ENCODE measurements at regions not wholly inside any gene's neighbourhood (a gene's known extent, or its start where the extent isn't known, plus 50 kb on each side); places are given as distances from the start of the nearest gene placed in this dataset.
"Not testable (repeated sequence)": the region's sequence is repeated elsewhere in the genome, so short reads cannot be mapped to it uniquely, and the experiment has no call there.

DNA sequence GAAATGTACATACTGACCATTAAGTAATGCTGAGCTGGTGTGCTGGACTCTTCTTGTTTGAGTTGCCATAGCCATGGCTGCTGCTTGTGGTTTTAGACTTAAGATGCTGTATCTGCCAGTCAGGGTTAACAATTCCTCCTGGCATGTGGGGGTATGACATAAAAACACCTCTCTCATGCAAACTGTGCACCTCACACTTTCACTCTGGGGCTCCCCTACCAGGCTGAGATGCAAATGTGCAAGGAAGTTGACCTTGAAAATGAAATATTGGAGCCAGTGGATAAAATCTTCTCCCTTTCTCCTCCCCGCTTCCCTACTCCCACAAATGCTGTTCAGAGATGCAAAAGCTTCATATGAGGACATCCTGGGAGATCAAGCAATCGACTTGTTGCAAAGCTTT, 198.8 kb downstream of the FCRL5 start:
- Histone ChIP-seq H2AFZ (ENCODE audit: low read length) (no peak overlapping the region), H3K79me2 (ENCODE audit: control insufficient read depth, insufficient read depth, low read length) (no peaks in the 10 kb centered on the region), H3K4me3 (replicated peaks in 1 of 4; ENCODE audit: control extremely low read depth in 1 of 4, insufficient read depth in 1 of 4, low read depth in 3 of 4, low read length in 4 of 4) (no peak overlapping the region), H3K4me2 (ENCODE audit: extremely low read depth, insufficient read depth, low read length) (no peak overlapping the region), H3K4me1 (ENCODE audit: control insufficient read depth, extremely low read depth, insufficient read depth, low read length) (no peaks in the 10 kb centered on the region), H4K20me1 (ENCODE audit: control insufficient read depth, extremely low read depth, insufficient read depth, low read length) (no peaks in the 10 kb centered on the region), H3K27ac (ENCODE audit: insufficient read depth, low read length) (no peak overlapping the region), H3K36me3 (ENCODE audit: control insufficient read depth, insufficient read depth, low read length) (no peaks in the 10 kb centered on the region), H3K27me3 (ENCODE audit: control insufficient read depth, insufficient read depth, low read length) (no peaks in the 10 kb centered on the region), H3K9ac (ENCODE audit: insufficient read depth, low read length) (no peak overlapping the region), H3K9me3 (ENCODE audit: control insufficient read depth, insufficient read depth, low read depth, low read length) (no peaks in the 10 kb centered on the region)
- no peak for DNase-seq (ENCODE audit: low read depth in 2 of 2)
- no peak for TF ChIP-seq CTCF (conservative IDR thresholded peaks at IDR 0.05 in 1 of 2, IDR thresholded peaks at IDR 0.05 in 1 of 2; ENCODE audit: low read depth in 1 of 2, low read length in 2 of 2)
- TF ChIP-seq EZH2 (IDR thresholded peaks at IDR 0.05; ENCODE audit: low read length, missing control alignments): no peak

DNA sequence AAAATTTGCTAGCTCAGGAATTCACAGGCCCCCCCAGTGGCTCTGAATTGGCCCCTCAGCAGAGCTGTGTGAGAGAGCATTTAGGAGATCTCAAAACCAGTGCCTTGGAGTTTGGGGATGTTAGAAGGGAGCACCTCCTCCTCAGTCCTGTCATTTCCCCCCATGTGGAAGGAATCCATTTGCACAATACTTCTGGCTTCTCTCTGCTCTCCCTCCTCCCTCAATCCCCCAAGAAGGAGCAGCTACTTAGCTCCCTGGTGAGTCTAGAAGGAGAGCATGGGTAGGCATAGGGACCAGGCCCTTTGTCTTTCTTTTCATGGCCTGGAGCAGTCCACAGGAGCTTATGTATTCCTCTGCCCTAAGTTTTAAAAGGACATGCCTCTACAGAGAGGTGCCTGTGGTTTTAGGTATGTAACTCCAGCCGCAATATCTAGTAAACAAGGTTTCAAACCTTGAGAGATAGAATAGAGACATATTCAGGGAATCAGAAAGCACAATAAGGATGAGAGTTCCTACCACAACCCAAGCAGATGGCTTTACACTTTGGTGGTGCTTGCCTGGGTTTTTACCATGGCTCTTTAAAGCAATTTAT, 199.4 kb downstream of the FCRL5 start:
- H3K79me2 ChIP-seq (ENCODE audit: control insufficient read depth, insufficient read depth, low read length): no peaks in the 10 kb centered on the region
- TF ChIP-seq CTCF (conservative IDR thresholded peaks at IDR 0.05 in 1 of 2, IDR thresholded peaks at IDR 0.05 in 1 of 2; ENCODE audit: low read depth in 1 of 2, low read length in 2 of 2) (no peak), EZH2 (IDR thresholded peaks at IDR 0.05; ENCODE audit: low read length, missing control alignments) (no peak)
- H3K27me3 ChIP-seq (ENCODE audit: control insufficient read depth, insufficient read depth, low read length): no peaks in the 10 kb centered on the region
- no peak overlapping the region for H3K27ac ChIP-seq (ENCODE audit: insufficient read depth, low read length)
- no peaks in the 10 kb centered on the region for H3K9me3 ChIP-seq (ENCODE audit: control insufficient read depth, insufficient read depth, low read depth, low read length)
- no peaks in the 10 kb centered on the region for H3K4me1 ChIP-seq (ENCODE audit: control insufficient read depth, extremely low read depth, insufficient read depth, low read length)
- H3K4me2 ChIP-seq (ENCODE audit: extremely low read depth, insufficient read depth, low read length): no peak overlapping the region
- no peaks in the 10 kb centered on the region for H4K20me1 ChIP-seq (ENCODE audit: control insufficient read depth, extremely low read depth, insufficient read depth, low read length)
- no peak overlapping the region for H2AFZ ChIP-seq (ENCODE audit: low read length)
- H3K9ac ChIP-seq (ENCODE audit: insufficient read depth, low read length): no peak overlapping the region
- no peak overlapping the region for H3K4me3 ChIP-seq (replicated peaks in 1 of 4; ENCODE audit: control extremely low read depth in 1 of 4, insufficient read depth in 1 of 4, low read depth in 3 of 4, low read length in 4 of 4)
- DNase-seq (ENCODE audit: low read depth in 2 of 2): no peak
- H3K36me3 ChIP-seq (ENCODE audit: control insufficient read depth, insufficient read depth, low read length): no peaks in the 10 kb centered on the region

- no peaks in the 10 kb centered on the region for H3K9me3 ChIP-seq (ENCODE audit: control insufficient read depth, insufficient read depth, low read depth, low read length)
- no peak for DNase-seq (ENCODE audit: low read depth in 2 of 2)
- H3K4me3 ChIP-seq (replicated peaks in 1 of 4; ENCODE audit: control extremely low read depth in 1 of 4, insufficient read depth in 1 of 4, low read depth in 3 of 4, low read length in 4 of 4): no peak overlapping the region
- H3K27ac ChIP-seq (ENCODE audit: insufficient read depth, low read length): no peak overlapping the region
- no peaks in the 10 kb centered on the region for H4K20me1 ChIP-seq (ENCODE audit: control insufficient read depth, extremely low read depth, insufficient read depth, low read length)
- H3K4me1 ChIP-seq (ENCODE audit: control insufficient read depth, extremely low read depth, insufficient read depth, low read length): no peaks in the 10 kb centered on the region
- no peak overlapping the region for H3K4me2 ChIP-seq (ENCODE audit: extremely low read depth, insufficient read depth, low read length)
- H2AFZ ChIP-seq (ENCODE audit: low read length): no peak overlapping the region
- H3K36me3 ChIP-seq (ENCODE audit: control insufficient read depth, insufficient read depth, low read length): no peaks in the 10 kb centered on the region
- H3K79me2 ChIP-seq (ENCODE audit: control insufficient read depth, insufficient read depth, low read length): no peaks in the 10 kb centered on the region
- TF ChIP-seq CTCF (conservative IDR thresholded peaks at IDR 0.05 in 1 of 2, IDR thresholded peaks at IDR 0.05 in 1 of 2; ENCODE audit: low read depth in 1 of 2, low read length in 2 of 2) (no peak), EZH2 (IDR thresholded peaks at IDR 0.05; ENCODE audit: low read length, missing control alignments) (no peak)
- no peaks in the 10 kb centered on the region for H3K27me3 ChIP-seq (ENCODE audit: control insufficient read depth, insufficient read depth, low read length)
- no peak overlapping the region for H3K9ac ChIP-seq (ENCODE audit: insufficient read depth, low read length)
These were observed 200.1 kb downstream of the FCRL5 start for GRCh38 chr1:157352216-157352615.

DNA sequence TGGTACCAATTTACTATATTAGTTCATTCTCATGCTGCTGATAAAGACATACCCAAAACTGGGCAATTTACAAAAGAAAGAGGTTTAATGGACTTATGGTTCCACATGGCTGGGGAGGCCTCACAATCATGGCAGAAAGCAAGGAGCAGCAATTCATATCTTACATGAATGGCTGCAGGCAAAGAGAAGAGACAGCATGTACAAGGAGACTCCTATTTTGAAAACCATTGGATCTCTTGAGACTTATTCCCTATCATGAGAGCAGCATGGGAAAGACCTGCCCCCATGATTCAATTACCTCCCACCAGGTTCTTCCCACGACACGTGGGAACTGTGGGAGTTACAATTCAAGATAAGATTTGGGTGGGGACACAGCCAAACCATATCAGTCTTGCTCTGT, 200.5 kb downstream of the FCRL5 start:
- not testable (repeated sequence) for DNase-seq (ENCODE audit: low read depth in 2 of 2); H3K4me2 ChIP-seq (ENCODE audit: extremely low read depth, insufficient read depth, low read length); H3K4me1 ChIP-seq (ENCODE audit: control insufficient read depth, extremely low read depth, insufficient read depth, low read length); H4K20me1 ChIP-seq (ENCODE audit: control insufficient read depth, extremely low read depth, insufficient read depth, low read length); H3K27ac ChIP-seq (ENCODE audit: insufficient read depth, low read length); H3K36me3 ChIP-seq (ENCODE audit: control insufficient read depth, insufficient read depth, low read length); H3K27me3 ChIP-seq (ENCODE audit: control insufficient read depth, insufficient read depth, low read length); H3K4me3 ChIP-seq (replicated peaks in 1 of 4; ENCODE audit: control extremely low read depth in 1 of 4, insufficient read depth in 1 of 4, low read depth in 3 of 4, low read length in 4 of 4); H2AFZ ChIP-seq (ENCODE audit: low read length); H3K9ac ChIP-seq (ENCODE audit: insufficient read depth, low read length); H3K79me2 ChIP-seq (ENCODE audit: control insufficient read depth, insufficient read depth, low read length); H3K9me3 ChIP-seq (ENCODE audit: control insufficient read depth, insufficient read depth, low read depth, low read length)

All from fibroblast of lung (primary cell).